HG02610 (cell line): ENCODE measurements at regions not wholly inside any gene's neighbourhood (a gene's known extent, or its start where the extent isn't known, plus 50 kb on each side); places are given as distances from the start of the nearest gene placed in this dataset.
"Not testable (repeated sequence)": the region's sequence is repeated elsewhere in the genome, so short reads cannot be mapped to it uniquely, and the experiment has no call there.

ENCODE experiments used
- ATAC-seq: cut with Tn5 transposase; IDR thresholded peaks from one replicate; pipeline ENCODE4 v1.9.1; 2021; ENCODE audit warnings: mild to moderate bottlenecking, moderate library complexity; ENCODE audit not compliant: unreplicated experiment

DNA sequence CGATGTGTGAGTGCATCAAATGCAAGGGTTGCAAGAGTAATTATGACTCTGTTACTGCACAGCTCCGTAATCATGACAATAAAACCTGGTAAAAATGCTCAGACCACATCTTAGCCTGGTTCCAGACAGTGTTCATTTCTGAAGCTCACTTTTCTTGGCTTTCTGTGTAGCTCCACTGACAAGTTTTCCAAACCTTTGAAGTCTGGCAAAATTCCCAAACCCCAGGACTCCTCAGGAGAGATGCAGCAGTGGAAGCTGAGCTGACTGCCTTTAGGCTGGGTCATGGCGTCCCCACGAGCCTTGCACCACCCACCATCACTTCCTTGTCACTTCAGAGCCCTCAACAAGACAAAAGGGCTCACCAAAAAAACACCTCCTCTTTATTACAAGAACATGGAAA is 131.6 kb upstream of the TAS2R1 start:
- ATAC-seq, result no peak

DNA sequence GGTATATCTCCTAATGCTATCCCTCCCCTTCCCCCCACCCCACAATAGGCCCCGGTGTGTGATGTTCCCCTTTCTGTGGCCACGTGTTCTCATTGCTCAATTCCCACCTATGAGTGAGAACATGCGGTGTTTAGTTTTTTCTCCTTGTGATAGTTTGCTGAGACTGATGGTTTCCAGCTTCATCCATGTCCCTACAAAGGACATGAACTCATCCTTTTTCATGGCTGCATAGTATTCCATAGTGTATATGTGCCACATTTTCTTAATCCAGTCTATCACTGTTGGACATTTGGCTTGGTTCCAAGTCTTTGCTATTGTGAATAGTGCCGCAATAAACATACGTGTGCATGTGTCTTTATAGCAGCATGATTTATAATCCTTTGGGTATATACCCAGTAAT is 122.5 kb upstream of the TAS2R1 start:
- not testable (repeated sequence) for ATAC-seq

DNA sequence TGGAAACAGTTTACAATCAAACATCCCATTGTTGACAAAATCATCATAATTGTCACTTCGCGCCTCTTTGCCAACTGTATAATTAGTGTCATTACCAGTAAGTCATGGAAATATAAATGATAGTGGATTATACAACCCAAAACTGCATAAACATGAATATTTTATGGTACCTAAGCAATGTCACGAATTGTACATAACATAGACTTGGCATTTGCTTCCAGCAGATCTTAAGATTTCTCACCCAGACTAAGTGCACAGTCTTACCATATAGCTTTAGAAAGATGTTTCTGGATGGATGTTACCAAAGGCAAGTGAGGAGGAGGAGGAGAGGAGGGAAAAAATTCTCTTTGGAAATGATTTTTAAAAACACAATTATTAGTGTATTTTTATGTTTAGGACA is 113.4 kb upstream of the TAS2R1 start:
- ATAC-seq, result no peak

DNA sequence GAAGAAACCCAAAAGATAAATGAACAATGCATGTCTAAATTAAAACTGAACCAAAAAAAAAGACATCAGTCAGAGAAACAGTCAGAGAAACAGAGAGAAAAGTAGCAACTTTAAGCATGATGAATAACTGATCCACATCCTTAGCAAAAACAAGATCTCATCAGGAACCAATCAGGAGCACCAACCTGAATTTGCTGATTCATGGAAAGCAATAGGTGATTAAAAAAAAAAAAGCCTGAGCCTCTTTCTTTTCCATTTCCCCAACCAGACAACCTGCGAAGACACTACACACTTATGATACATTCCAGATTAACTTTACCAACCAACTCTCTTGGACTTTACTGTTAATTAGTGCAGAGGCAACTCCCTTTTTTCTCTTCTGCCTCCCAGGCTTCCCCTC is 112.7 kb upstream of the TAS2R1 start:
- no peak for ATAC-seq

DNA sequence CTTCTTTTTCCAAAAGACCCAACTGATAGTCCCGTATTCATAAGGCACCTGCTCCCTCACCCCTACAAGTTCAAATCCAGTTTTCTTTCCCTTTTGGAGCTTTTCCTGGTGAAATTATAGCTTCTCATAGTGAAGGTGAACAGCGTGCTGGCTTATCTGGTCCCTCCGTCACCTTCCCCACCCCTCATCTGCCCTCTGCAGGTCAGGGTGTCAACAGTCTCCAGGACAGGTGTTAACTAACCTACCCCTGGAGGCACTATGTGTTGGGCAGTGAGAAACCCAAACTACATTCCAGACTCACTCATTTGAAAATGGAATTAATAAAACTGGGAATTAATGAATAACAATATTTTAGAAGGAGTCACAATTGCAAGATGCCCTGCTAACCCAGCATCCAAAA is 109.0 kb upstream of the TAS2R1 start:
- ATAC-seq, result no peak

DNA sequence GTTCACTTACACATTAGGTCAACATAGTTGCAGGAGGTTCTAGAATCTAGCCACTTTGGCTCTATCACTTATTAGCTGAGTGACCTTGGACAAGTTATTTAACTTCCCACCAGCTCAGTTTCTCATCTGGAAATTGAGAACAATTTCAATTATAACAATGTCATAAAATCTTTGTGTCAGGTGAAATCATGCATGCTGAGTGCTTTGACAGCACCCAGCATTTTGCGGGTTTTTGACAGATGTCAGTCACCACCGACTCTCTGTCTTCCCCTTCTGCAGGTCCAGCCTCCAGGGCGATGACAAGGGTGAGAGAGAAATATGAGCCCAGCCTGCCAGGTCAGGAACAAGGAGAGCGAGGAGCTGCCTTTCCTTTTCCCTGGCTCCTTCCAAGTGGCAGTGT is 107.1 kb upstream of the TAS2R1 start:
- no peak for ATAC-seq

DNA sequence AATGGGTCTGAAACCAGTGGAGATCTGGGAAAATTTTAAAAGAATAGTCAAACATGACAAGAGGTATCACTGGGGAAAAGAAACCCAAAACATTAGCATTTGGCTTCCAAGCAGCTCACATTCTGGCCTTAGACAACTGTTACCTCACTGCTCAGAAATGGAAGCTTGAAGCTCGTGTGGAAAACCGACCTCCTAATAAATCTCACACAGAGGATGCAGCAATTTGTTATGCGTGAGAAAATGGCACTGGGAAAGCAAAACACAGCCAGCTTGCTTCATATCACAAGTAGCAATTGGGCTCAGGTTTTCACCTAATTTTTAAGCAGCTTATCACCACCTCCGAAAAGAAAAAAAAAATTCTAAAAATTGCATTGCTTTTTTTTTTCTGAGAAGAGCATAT is 103.3 kb upstream of the TAS2R1 start:
- ATAC-seq, result no peak

DNA sequence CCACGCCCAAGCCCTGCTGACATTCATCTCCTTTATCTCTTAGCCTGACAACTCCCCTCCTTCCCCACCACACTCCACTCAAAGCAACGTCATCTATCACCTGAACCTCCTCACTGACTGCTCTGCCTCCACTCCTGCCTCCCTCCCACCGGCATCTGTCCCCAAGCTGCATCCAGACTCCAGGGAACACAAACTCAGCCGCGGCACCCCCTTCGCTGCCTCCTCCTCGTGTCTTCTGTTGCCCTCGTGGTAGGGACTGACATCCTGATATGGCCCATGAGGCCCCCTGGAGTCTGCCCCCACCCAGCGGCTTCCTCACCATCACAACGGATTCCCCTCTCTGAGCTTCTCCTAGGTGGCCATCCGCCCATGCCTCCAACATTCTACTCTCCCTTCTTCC is 101.0 kb upstream of the TAS2R1 start:
- no peak for ATAC-seq

DNA sequence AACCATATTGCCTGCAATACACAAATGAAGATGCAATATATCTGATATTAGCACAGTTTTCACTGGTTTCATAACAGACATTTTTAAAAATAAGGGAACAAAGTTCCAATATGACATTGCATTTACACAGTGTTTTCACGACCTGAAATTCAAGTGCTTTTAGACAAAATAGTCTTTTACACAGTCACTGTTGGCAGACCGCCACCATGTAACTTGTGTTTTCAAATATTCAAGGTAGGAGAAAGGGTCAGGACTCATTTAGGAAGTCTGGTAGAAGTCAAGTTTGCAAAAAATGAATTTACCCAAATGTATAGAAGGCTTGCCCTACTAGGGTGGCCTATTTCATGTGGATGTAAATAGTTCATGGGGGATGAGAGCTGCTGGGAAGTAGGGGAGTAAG is 98.1 kb upstream of the TAS2R1 start:
- ATAC-seq, result no peak

DNA sequence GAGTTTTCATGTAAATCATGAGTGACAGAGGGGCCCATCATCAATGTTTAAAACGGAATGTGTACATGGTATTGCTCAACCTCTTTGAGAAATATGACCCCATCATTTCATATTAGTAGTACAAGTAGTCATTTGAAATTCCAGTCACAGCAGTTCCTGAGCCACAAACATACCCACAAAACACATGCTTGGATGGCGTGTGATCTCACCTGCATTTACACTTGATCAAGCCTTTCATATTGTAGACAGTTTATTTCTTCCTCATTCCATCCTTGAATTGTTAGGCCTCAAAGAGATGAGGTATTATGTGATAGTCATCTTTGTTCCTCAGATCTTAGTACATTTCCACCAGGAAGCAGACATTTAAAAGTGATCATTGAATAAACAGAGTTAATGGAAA is 96.8 kb upstream of the TAS2R1 start:
- no peak for ATAC-seq

DNA sequence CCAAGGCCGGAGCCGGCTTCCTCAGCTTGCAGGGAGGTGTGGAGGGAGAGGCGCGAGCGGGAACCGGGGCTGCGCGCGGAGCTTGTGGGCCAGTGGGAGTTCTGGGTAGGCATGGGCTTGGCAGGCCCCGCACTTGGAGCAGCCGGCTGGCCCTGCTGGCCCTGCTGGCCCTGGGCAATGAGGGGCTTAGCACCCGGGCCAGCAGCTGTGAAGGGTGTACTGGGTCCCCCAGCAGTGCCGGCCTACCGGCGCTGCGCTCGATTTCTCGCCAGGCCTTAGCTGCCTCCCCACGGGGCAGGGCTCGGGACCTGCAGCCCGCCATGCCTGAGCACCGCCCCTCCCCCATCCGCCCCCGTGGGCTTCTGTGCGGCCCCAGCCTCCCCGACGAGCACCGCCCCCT is 95.1 kb upstream of the TAS2R1 start:
- not testable (repeated sequence) for ATAC-seq

DNA sequence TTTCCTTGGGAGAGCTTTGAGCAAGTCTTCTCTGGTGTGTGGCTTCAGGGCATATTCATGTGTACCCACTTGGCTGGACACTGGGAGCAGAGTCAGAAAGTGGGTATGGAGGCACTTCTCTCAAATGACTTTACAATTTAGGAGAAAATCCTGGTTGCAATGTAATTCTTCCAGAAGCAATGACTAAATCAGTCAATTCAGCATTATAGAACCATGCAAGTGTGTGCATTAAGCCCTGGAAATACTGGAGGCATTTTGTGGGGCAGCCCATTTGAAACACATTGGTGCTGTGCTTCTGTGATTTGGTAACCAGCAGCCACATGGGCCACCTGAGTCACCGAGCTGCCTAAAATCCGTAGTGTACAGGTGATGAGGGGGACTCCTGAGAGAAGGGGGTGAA is 94.6 kb upstream of the TAS2R1 start:
- ATAC-seq, result no peak

DNA sequence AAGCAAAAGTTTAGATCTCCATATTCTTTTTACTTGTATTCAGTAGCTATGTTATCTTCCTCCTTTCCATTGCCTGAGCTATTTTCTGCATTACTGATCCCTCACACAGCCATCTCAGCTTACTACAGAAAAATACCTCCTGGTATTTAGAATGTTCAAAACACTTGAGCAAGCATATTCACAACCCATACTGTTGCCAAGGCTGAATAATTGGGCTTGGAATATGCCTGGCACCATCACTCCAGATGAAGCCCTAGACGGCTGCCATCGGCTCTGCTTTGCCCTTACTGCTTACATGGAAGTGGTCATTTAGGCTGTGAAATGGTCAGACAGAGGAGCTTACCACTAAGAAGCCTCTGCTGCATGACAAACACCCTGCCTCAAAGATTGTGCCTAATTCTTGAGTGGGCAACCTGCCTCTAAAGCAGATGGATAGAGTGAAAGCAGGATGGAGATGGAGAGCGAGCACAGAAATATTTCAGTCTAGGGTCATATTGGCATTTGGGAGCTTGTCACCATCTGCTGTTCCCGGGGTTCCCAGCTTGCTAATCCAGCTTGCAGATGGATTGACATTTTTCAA is 92.5 kb upstream of the TAS2R1 start:
- no peak for ATAC-seq

DNA sequence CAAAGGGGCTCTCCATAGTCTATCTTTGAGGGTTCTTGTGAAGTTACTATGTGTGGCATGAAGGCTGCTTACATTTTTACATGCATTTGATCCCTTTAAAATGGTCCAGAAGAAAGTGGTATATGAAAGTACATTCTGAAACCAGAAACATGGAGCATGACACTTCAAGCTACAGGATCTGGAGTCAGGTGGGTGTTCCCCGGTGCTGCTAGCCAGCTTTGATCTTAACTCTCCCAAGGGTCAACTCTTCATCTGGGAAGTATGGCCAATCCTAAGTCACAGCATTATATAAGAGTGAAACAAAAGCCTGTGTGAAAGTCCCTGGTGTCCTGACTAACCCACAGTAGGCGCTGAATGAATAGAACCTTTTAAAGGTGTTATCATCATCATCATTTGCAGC is 91.0 kb upstream of the TAS2R1 start:
- no peak for ATAC-seq

DNA sequence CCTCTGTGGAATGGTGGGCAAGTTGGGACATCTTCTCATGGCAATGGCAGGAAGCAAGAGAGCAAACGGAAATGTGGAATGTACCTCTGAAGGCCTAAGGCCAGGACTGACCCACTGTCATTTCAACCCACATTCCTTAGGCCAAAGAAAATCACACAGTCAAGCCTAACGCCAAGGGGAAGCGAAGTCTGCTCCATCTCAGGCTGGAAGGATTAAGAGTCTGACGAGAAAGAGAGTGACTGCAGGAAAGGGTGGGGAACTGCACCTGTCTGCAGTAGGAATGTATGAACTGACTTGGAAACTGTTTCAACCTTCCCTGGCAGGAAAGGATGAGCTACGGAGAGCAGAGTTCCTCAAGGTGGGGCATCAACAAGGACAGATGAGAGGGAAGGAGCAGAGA is 90.2 kb upstream of the TAS2R1 start:
- ATAC-seq, result no peak

DNA sequence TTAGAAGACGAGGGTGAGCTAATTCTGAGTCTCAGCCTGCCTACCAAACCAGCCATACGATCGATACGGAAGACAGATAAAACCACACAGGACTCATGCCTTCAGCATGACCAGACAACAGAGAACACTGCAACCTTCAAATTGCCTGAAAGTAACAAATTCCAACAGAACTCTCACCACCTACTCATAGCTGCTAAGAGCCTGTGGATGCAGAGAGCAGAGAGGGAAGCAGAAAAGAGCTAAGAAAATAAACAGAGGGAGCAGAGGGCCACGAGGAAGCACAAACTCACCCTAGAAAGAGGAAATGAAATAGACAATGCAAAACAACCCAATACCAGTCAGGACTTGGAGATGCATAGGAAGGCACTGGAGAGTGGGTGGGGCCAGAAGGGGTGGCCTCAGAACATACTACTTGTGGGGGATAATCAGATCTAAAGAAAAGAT is 86.7 kb upstream of the TAS2R1 start:
- peak; percentile 52 for ATAC-seq

DNA sequence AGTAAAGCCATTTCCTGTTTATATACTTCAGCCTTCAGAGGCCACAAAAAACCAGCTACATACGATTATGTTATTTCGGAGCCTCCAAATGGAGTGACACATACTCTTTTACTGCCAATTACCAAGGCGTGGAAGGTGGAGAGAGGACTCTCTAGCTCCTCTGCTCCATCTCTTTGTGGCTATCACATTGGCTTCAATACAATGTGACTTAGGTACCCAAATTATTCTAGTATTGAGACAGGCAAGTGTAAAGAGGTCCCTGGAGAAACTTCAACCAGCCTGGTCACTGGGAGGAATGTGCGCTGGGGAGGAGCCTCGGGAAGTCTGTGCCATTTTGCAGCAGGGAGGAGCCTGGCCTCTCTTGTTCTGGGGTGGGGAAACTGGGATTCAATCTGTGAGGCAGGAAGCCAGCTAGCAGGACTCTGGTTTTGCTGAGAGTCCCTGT is 85.8 kb upstream of the TAS2R1 start:
- ATAC-seq, result no peak

DNA sequence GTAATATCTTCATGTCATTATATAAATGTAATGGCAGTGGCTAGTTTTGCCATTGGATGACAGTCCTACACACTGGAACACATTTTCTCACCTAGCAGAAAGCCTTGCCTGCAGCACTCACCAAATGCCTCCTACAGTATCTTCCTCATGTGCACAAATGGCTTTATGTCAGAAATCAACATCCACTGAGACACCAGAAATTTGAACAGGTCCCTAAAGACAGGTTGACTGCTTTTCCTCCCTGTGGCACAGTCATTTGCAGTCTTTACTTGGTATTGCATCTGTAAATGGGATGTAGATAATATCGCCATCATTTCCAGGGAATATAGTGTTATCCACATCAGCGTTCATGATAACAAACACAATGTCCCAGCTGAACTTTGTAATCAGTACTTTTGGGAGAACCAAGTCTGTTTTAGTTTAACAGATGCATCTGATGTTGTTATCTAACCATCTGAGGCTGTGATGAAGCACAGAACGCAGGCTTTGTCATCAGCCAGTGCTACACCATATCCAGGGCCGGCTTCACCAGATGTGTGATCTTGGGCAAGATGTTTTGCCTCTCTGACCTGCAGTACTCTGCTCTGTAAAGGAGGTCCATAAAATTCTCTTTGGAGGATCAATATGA is 83.9 kb upstream of the TAS2R1 start:
- no peak for ATAC-seq

DNA sequence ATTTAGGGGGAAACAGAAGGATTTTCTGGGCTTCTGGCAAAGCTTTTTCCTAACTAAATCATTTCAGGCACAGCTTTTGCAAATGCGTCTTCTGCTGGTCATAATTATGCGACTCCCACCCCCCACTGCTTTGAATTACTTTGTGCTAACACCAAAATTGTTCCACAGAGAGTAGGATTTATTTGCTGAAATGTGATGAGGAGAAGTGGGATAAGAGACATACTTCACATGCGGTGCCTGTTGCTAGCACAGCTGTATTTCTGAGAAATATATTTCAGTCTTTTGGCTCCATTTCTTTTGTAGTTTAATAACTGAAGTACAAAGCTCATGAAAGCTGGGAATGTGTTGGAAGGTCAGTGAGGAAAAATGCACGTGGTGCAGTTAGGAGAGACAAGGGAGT is 83.2 kb upstream of the TAS2R1 start:
- no peak for ATAC-seq

DNA sequence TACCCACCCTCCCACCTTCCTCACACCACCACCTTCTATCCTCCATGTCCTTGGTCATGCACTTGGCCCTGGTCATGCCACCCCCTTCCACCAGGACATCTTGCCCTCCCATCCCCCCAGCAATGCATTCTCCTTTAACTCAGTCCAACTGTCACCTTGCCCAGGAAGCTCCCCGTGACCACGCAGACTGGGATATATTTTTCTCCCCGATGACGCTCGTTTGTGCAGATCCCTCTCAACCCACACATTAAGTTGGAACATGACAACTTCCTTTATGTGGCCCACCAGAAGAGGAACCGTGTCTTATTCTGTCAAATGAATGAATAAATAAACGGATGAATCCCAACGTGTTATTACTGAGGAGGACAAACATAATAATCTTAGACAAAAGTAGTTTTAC is 82.8 kb upstream of the TAS2R1 start:
- no peak for ATAC-seq

DNA sequence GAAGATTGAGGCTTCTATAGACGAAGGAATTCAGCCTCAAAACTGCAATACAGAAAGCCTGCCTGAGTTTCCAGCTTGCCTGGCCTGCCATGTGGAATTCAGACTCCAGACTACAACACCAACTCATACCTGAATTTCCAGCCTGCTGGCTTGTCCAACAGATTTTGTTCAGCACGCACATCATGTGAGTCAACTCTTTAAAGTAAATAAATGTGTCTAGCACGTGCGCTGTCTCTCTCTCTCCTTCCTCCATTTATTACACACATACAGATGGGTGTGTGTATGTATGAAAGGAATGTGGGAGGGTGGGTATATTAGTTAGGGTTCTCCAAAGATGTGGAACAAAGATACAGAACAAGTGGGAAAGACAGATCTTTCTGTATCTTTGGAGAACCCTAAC is 82.4 kb upstream of the TAS2R1 start:
- no peak for ATAC-seq

DNA sequence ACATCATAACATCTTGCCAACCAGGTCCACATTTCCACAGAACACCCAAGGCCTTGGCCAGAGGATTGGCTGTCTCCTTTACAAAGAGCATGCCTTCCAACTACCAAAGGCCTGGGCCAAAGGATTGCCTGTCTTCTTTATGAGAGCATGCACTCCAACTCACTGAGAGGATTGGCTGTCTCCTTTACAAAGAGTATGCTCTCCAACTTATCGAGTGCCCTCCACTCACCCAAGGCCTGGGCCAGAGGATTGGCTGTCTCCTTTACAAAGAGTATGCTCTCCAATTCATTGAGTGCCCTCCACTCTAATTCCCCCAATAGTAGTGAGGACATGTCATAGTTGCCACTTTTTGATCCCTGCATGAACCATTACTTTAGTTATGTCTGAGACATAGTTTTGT is 79.9 kb upstream of the TAS2R1 start:
- no peak for ATAC-seq
